Pancreas (tissue), 10 donors: ENCODE measurements at regions not wholly inside any gene's neighbourhood (a gene's known extent, or its start where the extent isn't known, plus 50 kb on each side); places are given as distances from the start of the nearest gene placed in this dataset.
"Not testable (repeated sequence)": the region's sequence is repeated elsewhere in the genome, so short reads cannot be mapped to it uniquely, and the experiment has no call there.

Source experiments
- ATAC-seq, 4 donors: fragments of 200-7000 bp; cut with Tn5 transposase; one replicate each; pipeline versions ENCODE4 v1.8.0 to v1.9.1; 2020; ENCODE audit warnings: mild to moderate bottlenecking in 4 of 4, moderate library complexity in 4 of 4
- DNase-seq, 6 donors: peaks; one replicate each; pipeline ENCODE4 v3.0.0-alpha.2; 2020
- FAIRE-seq: peaks from 2 replicates; lab custom pipeline; 2012; peaks lifted over from hg19 to GRCh38; lab: Jason Lieb, UNC
- H3K27ac ChIP-seq, 4 donors: fragments of 200-600 bp; sonication (generic); 1 replicate in 3 of 4; 2 replicates in 1 of 4; pipeline versions ENCODE4 v1.5.0 to v1.8.0; 2020
- H3K27me3 ChIP-seq, 4 donors: fragments of 200-600 bp; one replicate each; pipeline ENCODE4 v1.8.0; 2021
- H3K36me3 ChIP-seq, 3 donors: fragments of 200-600 bp; sonication (generic) in 1 of 3; one replicate each; pipeline versions ENCODE4 v1.5.0 to v1.8.0; 2020 to 2021
- H3K4me1 ChIP-seq, 3 donors: fragments of 200-600 bp; one replicate each; pipeline ENCODE4 v1.8.0; 2021
- H3K4me3 ChIP-seq, 4 donors: fragments of 200-600 bp; sonication (generic) in 2 of 4; one replicate each; pipeline versions ENCODE4 v1.5.0 to v1.8.0; 2020 to 2021
- H3K9me3 ChIP-seq, 4 donors: fragments of 200-600 bp; one replicate each; pipeline ENCODE4 v1.8.0; 2021
- WGBS, 2 donors: extraction: QIAGEN DNeasy Blood & Tissue Kit; methylation state at CpG; one replicate each; pipeline ENCODE4 v1.1.7; 2013; 5-methylcytosine and 5-hydroxymethylcytosine counted together
- intact Hi-C, 3 donors: fragments of 100-400 bp; cut with DNase I; formaldehyde crosslinking; loops; one replicate each; pipeline versions ENCODE4 v1.11.1 to v1.14.2; 2022
- TF ChIP-seq, protein P1 (sequence below), 4 donors: fragments of 200-600 bp; sonication (generic) in 3 of 4; IDR thresholded peaks; one replicate each; pipeline versions ENCODE4 v1.5.0 to v1.8.0; 2021; ENCODE audit warnings: antibody characterized with exemption in 4 of 4
- donor health status: healthy with polysubstance abuse.
- donor health status: DM: no; HTN: no; CAD: no; lungs with moderate emphysema.
- donor health status: DM: no; HTN: no; CAD: no.
- donor health status: control.
- donor health status: control.
- donor health status: Bipolar disorder and iron deficiency.
- donor health status: DM: yes; HTN: yes; CAD: no.
- donor health status: DM: no; HTN: no; CAD: no.
- donor health status: DM: no; HTN: no; CAD: no.
- donor health status: DM: yes; HTN: yes; CAD: no.

DNA sequence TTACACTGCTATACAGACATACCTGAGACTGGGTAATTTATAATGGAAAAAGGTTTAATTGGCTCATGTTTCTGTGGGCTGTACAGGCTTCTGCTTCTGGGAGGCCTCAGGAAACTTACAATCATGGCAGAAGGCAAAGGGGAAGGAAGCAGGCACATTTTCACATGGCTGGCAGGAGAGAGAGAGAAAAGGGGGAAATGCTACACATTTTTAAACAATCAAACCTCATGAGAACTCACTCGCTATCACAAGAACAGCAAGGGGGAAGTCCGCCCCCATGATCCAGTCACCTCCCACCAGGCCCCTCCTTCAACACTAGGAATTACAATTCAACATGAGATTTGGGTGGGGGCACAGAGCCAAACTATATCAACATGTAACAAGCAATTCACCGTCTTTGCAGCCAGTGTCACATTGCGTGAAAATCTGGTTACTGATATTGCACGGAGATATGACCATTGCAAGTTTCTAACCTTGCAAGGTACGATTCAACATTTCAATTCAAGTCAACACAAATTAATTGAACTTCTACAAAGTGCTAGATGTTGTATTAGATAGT lies 61.7 kb upstream of the RELL1 start:
- WGBS, 2 donors: 82% methylated on average over 6 of the region's 6 CpGs
- Histone ChIP-seq H3K9me3 (no peaks in the 10 kb centered on the region), H3K27me3 (no peaks in the 10 kb centered on the region), H3K36me3 (no peaks in the 10 kb centered on the region), H3K27ac (no peak overlapping the region), H3K4me3 (no peak overlapping the region), H3K4me1 (no peaks in the 10 kb centered on the region)
- intact Hi-C loops: no loop called here
- DNase-seq (no peak), FAIRE-seq (no peak), ATAC-seq (no peak)
- TF ChIP-seq, protein P1, sequence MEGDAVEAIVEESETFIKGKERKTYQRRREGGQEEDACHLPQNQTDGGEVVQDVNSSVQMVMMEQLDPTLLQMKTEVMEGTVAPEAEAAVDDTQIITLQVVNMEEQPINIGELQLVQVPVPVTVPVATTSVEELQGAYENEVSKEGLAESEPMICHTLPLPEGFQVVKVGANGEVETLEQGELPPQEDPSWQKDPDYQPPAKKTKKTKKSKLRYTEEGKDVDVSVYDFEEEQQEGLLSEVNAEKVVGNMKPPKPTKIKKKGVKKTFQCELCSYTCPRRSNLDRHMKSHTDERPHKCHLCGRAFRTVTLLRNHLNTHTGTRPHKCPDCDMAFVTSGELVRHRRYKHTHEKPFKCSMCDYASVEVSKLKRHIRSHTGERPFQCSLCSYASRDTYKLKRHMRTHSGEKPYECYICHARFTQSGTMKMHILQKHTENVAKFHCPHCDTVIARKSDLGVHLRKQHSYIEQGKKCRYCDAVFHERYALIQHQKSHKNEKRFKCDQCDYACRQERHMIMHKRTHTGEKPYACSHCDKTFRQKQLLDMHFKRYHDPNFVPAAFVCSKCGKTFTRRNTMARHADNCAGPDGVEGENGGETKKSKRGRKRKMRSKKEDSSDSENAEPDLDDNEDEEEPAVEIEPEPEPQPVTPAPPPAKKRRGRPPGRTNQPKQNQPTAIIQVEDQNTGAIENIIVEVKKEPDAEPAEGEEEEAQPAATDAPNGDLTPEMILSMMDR (IDR thresholded peaks at IDR 0.05): no peak

DNA sequence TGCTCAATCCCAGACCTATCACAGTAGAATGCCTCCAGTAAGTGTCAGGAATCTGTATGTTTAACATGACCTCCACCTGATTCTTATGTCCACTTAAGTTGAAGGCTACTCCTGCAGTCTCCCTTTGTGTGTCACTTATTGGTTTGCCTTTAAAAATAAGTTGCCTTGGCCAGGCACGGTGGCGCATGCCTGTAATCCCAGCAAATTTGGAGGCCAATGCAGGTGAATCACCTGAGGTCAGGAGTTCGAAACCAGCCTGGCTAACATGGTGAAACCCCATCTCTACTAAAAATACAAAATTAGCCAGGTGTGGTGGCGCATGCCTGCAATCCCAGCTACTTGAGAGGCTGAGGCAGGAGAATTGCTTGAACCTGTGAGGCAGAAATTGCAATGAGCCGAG lies 60.7 kb upstream of the RELL1 start:
- intact Hi-C loops, H3K4me1 ChIP-seq, H3K27me3 ChIP-seq, ATAC-seq, H3K36me3 ChIP-seq, FAIRE-seq, H3K9me3 ChIP-seq, DNase-seq, H3K27ac ChIP-seq, H3K4me3 ChIP-seq: not testable (repeated sequence)
- 85 to 89% methylated on average over 5 of the region's 5 CpGs for WGBS, 2 donors

DNA sequence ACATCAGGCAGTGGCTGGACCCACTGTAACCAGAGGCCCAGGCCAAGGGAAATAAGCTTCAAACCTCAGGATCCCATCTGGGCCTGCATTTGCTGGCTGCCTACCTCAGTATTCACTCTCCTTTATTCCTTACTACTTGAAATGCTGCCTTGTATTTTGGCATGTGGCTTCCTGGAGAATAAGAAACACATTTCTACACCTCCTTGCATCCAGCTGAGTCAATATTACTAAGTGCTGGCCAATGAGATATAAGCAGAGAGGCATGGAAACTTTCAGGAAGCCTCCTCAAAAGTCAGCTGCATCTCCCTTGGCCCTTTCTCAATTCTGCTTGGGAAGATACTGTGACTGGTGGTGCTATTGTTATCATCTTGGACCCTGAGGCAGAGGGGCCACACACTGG lies 59.8 kb upstream of the RELL1 start:
- Histone ChIP-seq H3K36me3 (no peaks in the 10 kb centered on the region), H3K27me3 (no peaks in the 10 kb centered on the region), H3K4me3 (no peak overlapping the region), H3K4me1 (no peaks in the 10 kb centered on the region), H3K9me3 (no peaks in the 10 kb centered on the region), H3K27ac (no peak overlapping the region)
- intact Hi-C loops: no loop called here
- TF ChIP-seq, protein P1 (IDR thresholded peaks at IDR 0.05): no peak
- ATAC-seq (no peak), DNase-seq (no peak), FAIRE-seq (no peak)

DNA sequence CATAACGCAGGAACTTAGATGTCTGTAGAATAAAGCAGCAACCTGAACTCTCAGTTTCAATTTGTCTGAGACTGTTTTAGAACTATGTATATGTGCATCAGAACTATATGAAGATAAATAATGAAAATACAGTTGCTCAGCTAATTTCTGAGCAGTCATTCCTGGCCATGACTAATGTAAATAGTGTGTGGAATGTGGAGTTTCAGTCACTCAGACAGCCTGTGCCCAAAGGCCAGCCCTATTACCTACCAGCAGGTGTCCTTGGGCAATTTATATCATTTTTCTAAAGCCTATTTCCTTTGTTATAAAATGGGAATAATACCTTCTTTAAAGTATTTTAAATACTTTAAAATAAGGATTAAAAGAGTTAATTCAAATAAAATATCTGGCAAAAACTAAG lies 56.0 kb upstream of the RELL1 start:
- Histone ChIP-seq H3K36me3 (no peaks in the 10 kb centered on the region), H3K4me1 (no peaks in the 10 kb centered on the region), H3K27me3 (no peaks in the 10 kb centered on the region), H3K9me3 (no peaks in the 10 kb centered on the region), H3K4me3 (no peak overlapping the region), H3K27ac (no peak overlapping the region)
- intact Hi-C loops: no loop called here
- 38 to 64% methylated on average over 1 of the region's 1 CpG for WGBS, 2 donors
- no peak for DNase-seq
- peak in 2 of 4 donors; percentile 80 to 91 for ATAC-seq
- TF ChIP-seq, protein P1 (IDR thresholded peaks at IDR 0.05): no peak
- FAIRE-seq: no peak

DNA sequence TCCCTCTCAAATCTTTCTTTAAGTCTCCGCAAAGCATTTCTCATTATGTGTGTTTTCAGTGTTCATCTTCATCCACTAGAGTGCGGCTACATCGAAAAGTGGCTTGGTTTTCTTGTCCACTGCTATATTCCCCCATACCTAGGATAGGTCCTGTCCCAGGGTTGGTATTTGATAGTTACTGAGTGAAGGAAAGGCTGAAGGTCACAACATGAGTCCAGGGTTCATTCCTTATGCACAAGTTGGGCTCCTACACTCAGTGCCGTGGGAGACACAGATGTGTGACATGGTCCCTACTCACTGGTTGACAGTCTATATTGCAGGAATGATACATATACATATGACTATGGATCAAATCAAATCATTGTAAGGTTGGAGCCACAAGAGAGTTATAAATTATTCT lies 55.4 kb upstream of the RELL1 start:
- Histone ChIP-seq H3K4me1 (no peaks in the 10 kb centered on the region), H3K27ac (no peak overlapping the region), H3K9me3 (no peaks in the 10 kb centered on the region), H3K36me3 (no peaks in the 10 kb centered on the region), H3K27me3 (no peaks in the 10 kb centered on the region), H3K4me3 (no peak overlapping the region)
- intact Hi-C loops: no loop called here
- WGBS, 2 donors: 93 to 96% methylated on average over 4 of the region's 4 CpGs
- FAIRE-seq (no peak), ATAC-seq (no peak), DNase-seq (no peak)
- TF ChIP-seq, protein P1 (IDR thresholded peaks at IDR 0.05): no peak
